Activated naive CD4-positive, alpha-beta T cell treated with anti-CD3 and anti-CD28 coated beads, Interleukin-2, amount 10 ng/mL, durations not matched to agents 7 days and 5 days (primary cell): ENCODE measurements at regions not wholly inside any gene's neighbourhood (a gene's known extent, or its start where the extent isn't known, plus 50 kb on each side); places are given as distances from the start of the nearest gene placed in this dataset.
"Not testable (repeated sequence)": the region's sequence is repeated elsewhere in the genome, so short reads cannot be mapped to it uniquely, and the experiment has no call there.

ENCODE experiments used
- CTCF ChIA-PET: fragments of 350-600 bp; sonication (Branson Sonifier 250); formaldehyde crosslinking; loops from one replicate; lab custom pipeline; 2021; ENCODE audit warnings: antibody characterized with exemption; lab: Charles Lee
- DNase-seq: peaks from one replicate; pipeline ENCODE4 v3.0.0-alpha.2; 2020
- H3K27ac Mint-ChIP-seq: one replicate; pipeline ENCODE4 v1.8.0; 2021; ENCODE audit warnings: mild to moderate bottlenecking, moderate library complexity, mixed read lengths
- H3K27me3 Mint-ChIP-seq: one replicate; pipeline ENCODE4 v1.8.0; 2021; ENCODE audit warnings: mild to moderate bottlenecking, mixed read lengths
- H3K36me3 Mint-ChIP-seq: one replicate; pipeline ENCODE4 v1.8.0; 2021; ENCODE audit warnings: mixed read lengths
- H3K4me1 Mint-ChIP-seq: one replicate; pipeline ENCODE4 v1.8.0; 2021; ENCODE audit warnings: mixed read lengths
- H3K4me3 Mint-ChIP-seq: one replicate; pipeline ENCODE4 v1.8.0; 2021; ENCODE audit warnings: mild to moderate bottlenecking, moderate library complexity, mixed read lengths
- H3K9me3 Mint-ChIP-seq: one replicate; pipeline ENCODE4 v1.8.0; 2021; ENCODE audit warnings: mixed read lengths

GRCh38 chr4:148575577-148575976 lies 133.4 kb upstream of the NR3C2 start:
- peaks cover 3% of the 10 kb centered on the region for H3K9me3 Mint-ChIP-seq
- no peak overlapping the region for H3K27ac Mint-ChIP-seq
- no peaks in the 10 kb centered on the region for H3K4me1 Mint-ChIP-seq
- no peaks in the 10 kb centered on the region for H3K36me3 Mint-ChIP-seq
- DNase-seq: no peak
- no peak overlapping the region for H3K4me3 Mint-ChIP-seq
- H3K27me3 Mint-ChIP-seq: no peaks in the 10 kb centered on the region
- CTCF ChIA-PET: no interaction called here

GRCh38 chr4:148574911-148575310 lies 132.7 kb upstream of the NR3C2 start:
- no peak for DNase-seq
- no peaks in the 10 kb centered on the region for H3K27me3 Mint-ChIP-seq
- H3K36me3 Mint-ChIP-seq: no peaks in the 10 kb centered on the region
- no peak overlapping the region for H3K27ac Mint-ChIP-seq
- H3K4me3 Mint-ChIP-seq: no peak overlapping the region
- H3K4me1 Mint-ChIP-seq: no peaks in the 10 kb centered on the region
- CTCF ChIA-PET: no interaction called here
- H3K9me3 Mint-ChIP-seq: peaks cover 3% of the 10 kb centered on the region

GRCh38 chr4:148574502-148574901 lies 132.3 kb upstream of the NR3C2 start:
- no peak overlapping the region for H3K4me3 Mint-ChIP-seq
- H3K36me3 Mint-ChIP-seq: no peaks in the 10 kb centered on the region
- H3K27me3 Mint-ChIP-seq: no peaks in the 10 kb centered on the region
- CTCF ChIA-PET: no interaction called here
- no peaks in the 10 kb centered on the region for H3K4me1 Mint-ChIP-seq
- DNase-seq: no peak
- peaks cover 6% of the 10 kb centered on the region for H3K9me3 Mint-ChIP-seq
- no peak overlapping the region for H3K27ac Mint-ChIP-seq

GRCh38 chr4:148574066-148574465 lies 131.9 kb upstream of the NR3C2 start:
- Mint-ChIP-seq H3K27ac (no peak overlapping the region), H3K9me3 (peaks cover 6% of the 10 kb centered on the region), H3K4me1 (no peaks in the 10 kb centered on the region), H3K4me3 (no peak overlapping the region), H3K27me3 (no peaks in the 10 kb centered on the region), H3K36me3 (no peaks in the 10 kb centered on the region)
- CTCF ChIA-PET: no interaction called here
- no peak for DNase-seq

GRCh38 chr4:148573296-148573695 lies 131.1 kb upstream of the NR3C2 start:
- Mint-ChIP-seq H3K27ac (no peak overlapping the region), H3K4me3 (no peak overlapping the region)
- CTCF ChIA-PET: no interaction called here

GRCh38 chr4:148565801-148566200 lies 123.6 kb upstream of the NR3C2 start:
- H3K4me3 Mint-ChIP-seq: no peak overlapping the region
- CTCF ChIA-PET: no interaction called here
- H3K9me3 Mint-ChIP-seq: peaks cover 5% of the 10 kb centered on the region
- H3K4me1 Mint-ChIP-seq: no peaks in the 10 kb centered on the region
- no peaks in the 10 kb centered on the region for H3K27me3 Mint-ChIP-seq
- no peak overlapping the region for H3K27ac Mint-ChIP-seq
- H3K36me3 Mint-ChIP-seq: no peaks in the 10 kb centered on the region
- no peak for DNase-seq

More at GRCh38 chr4:148573296-148573695, 131.1 kb upstream of the NR3C2 start:
- DNase-seq: no peak
- Mint-ChIP-seq H3K27me3 (no peaks in the 10 kb centered on the region), H3K36me3 (no peaks in the 10 kb centered on the region), H3K4me1 (no peaks in the 10 kb centered on the region), H3K9me3 (peaks cover 6% of the 10 kb centered on the region)

- H3K4me3 Mint-ChIP-seq: no peak overlapping the region
- H3K9me3 Mint-ChIP-seq: no peaks in the 10 kb centered on the region
- CTCF ChIA-PET: no interaction called here
- H3K27ac Mint-ChIP-seq: no peak overlapping the region
- no peaks in the 10 kb centered on the region for H3K27me3 Mint-ChIP-seq
- no peaks in the 10 kb centered on the region for H3K4me1 Mint-ChIP-seq
- no peak for DNase-seq
- H3K36me3 Mint-ChIP-seq: no peaks in the 10 kb centered on the region
These were observed 121.5 kb upstream of the NR3C2 start for GRCh38 chr4:148563684-148564083.

GRCh38 chr4:148561467-148561866 lies 119.3 kb upstream of the NR3C2 start:
- Mint-ChIP-seq H3K36me3 (no peaks in the 10 kb centered on the region), H3K4me3 (no peak overlapping the region), H3K4me1 (no peaks in the 10 kb centered on the region), H3K27me3 (no peaks in the 10 kb centered on the region), H3K9me3 (no peaks in the 10 kb centered on the region), H3K27ac (no peak overlapping the region)
- CTCF ChIA-PET: no interaction called here
- DNase-seq: no peak

- H3K4me1 Mint-ChIP-seq: no peaks in the 10 kb centered on the region
- H3K9me3 Mint-ChIP-seq: no peaks in the 10 kb centered on the region
- no peak overlapping the region for H3K27ac Mint-ChIP-seq
These were observed 115.6 kb upstream of the NR3C2 start for GRCh38 chr4:148557793-148558192.

GRCh38 chr4:148550788-148551187 lies 108.6 kb upstream of the NR3C2 start:
- CTCF ChIA-PET: no interaction called here
- Mint-ChIP-seq H3K9me3 (no peaks in the 10 kb centered on the region), H3K36me3 (no peaks in the 10 kb centered on the region), H3K4me3 (no peak overlapping the region), H3K27me3 (no peaks in the 10 kb centered on the region), H3K27ac (no peak overlapping the region), H3K4me1 (no peaks in the 10 kb centered on the region)
- DNase-seq: no peak

More at GRCh38 chr4:148557793-148558192, 115.6 kb upstream of the NR3C2 start:
- H3K36me3 Mint-ChIP-seq: no peaks in the 10 kb centered on the region
- no peak for DNase-seq
- no peak overlapping the region for H3K4me3 Mint-ChIP-seq
- CTCF ChIA-PET: no interaction called here
- no peaks in the 10 kb centered on the region for H3K27me3 Mint-ChIP-seq

- H3K4me3 Mint-ChIP-seq: no peak overlapping the region
- no peak for DNase-seq
- H3K27ac Mint-ChIP-seq: no peak overlapping the region
- H3K36me3 Mint-ChIP-seq: no peaks in the 10 kb centered on the region
- H3K9me3 Mint-ChIP-seq: no peaks in the 10 kb centered on the region
- H3K4me1 Mint-ChIP-seq: no peaks in the 10 kb centered on the region
- CTCF ChIA-PET: no interaction called here
- no peaks in the 10 kb centered on the region for H3K27me3 Mint-ChIP-seq
These were observed 100.9 kb upstream of the NR3C2 start for GRCh38 chr4:148542922-148543623.

- Mint-ChIP-seq H3K4me3 (no peak overlapping the region), H3K9me3 (no peaks in the 10 kb centered on the region), H3K36me3 (no peaks in the 10 kb centered on the region), H3K27me3 (no peaks in the 10 kb centered on the region), H3K27ac (no peak overlapping the region), H3K4me1 (no peaks in the 10 kb centered on the region)
- CTCF ChIA-PET: no interaction called here
- no peak for DNase-seq
These were observed 98.6 kb upstream of the NR3C2 start for GRCh38 chr4:148540622-148541326.

GRCh38 chr4:148539387-148539786 lies 97.2 kb upstream of the NR3C2 start:
- Mint-ChIP-seq H3K9me3 (peaks cover 5% of the 10 kb centered on the region), H3K4me1 (no peaks in the 10 kb centered on the region), H3K4me3 (no peak overlapping the region), H3K27me3 (no peaks in the 10 kb centered on the region), H3K27ac (no peak overlapping the region), H3K36me3 (no peaks in the 10 kb centered on the region)
- DNase-seq: no peak
- CTCF ChIA-PET: no interaction called here

GRCh38 chr4:148533851-148534250 lies 91.6 kb upstream of the NR3C2 start:
- H3K9me3 Mint-ChIP-seq: peaks cover 36% of the 10 kb centered on the region
- H3K27ac Mint-ChIP-seq, DNase-seq, CTCF ChIA-PET, H3K4me1 Mint-ChIP-seq, H3K4me3 Mint-ChIP-seq, H3K36me3 Mint-ChIP-seq, H3K27me3 Mint-ChIP-seq: not testable (repeated sequence)

- Mint-ChIP-seq H3K27me3 (no peaks in the 10 kb centered on the region), H3K9me3 (peaks cover 36% of the 10 kb centered on the region), H3K27ac (no peak overlapping the region), H3K4me1 (no peaks in the 10 kb centered on the region), H3K4me3 (no peak overlapping the region), H3K36me3 (no peaks in the 10 kb centered on the region)
- CTCF ChIA-PET: no interaction called here
- DNase-seq: no peak
These were observed 87.9 kb upstream of the NR3C2 start for GRCh38 chr4:148530114-148530513.
